SH-SY5Y (cell line): ENCODE measurements at regions not wholly inside any gene's neighbourhood (a gene's known extent, or its start where the extent isn't known, plus 50 kb on each side); places are given as distances from the start of the nearest gene placed in this dataset.

Source experiments
- GATA2 ChIP-seq: IDR thresholded peaks from 2 replicates; pipeline ENCODE4 v1.6.1; 2011; ENCODE audit warnings: mild to moderate bottlenecking, low read depth, low read length
- GATA3 ChIP-seq: IDR thresholded peaks from 2 replicates; pipeline ENCODE4 v1.6.1; 2011; ENCODE audit warnings: low read depth, mild to moderate bottlenecking, low read length, moderate library complexity

DNA sequence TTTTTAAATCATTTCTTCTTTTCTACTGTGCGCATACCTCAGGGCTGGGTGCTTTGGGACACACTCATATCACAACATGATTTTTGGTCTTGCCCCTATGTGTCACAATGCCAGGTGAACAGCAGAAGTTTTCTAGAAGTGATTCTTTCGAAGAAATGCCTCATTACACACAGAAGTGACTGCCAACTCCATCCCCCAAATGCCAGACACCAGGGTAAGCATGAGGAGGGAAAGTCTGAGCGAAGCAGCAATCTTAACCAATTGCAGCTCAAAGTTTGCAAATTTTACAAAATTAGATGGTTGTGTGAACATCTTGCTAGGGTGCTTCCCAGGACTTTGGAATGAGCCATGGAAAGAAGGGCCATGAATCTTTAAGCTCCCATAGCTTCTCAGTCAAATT lies 87.3 kb upstream of the PLEKHA5 start:
- TF ChIP-seq GATA2 (no peak), GATA3 (no peak)
